Transverse colon (tissue), 3 donors: ENCODE measurements at regions not wholly inside any gene's neighbourhood (a gene's known extent, or its start where the extent isn't known, plus 50 kb on each side); places are given as distances from the start of the nearest gene placed in this dataset.

ENCODE experiments used
- CTCF ChIP-seq, 5 experiments: fragments of 200-600 bp in 3 of 5; fragments of 450-650 bp in 2 of 5; sonication (generic) in 3 of 5; IDR thresholded peaks; 1 replicate in 2 of 5; 2 replicates in 3 of 5; pipeline ENCODE4 v1.5.1; 2016 to 2017; ENCODE audit warnings: antibody characterized with exemption in 5 of 5, inconsistent platforms in 3 of 5, mild to moderate bottlenecking in 2 of 5, moderate library complexity in 1 of 5
- POLR2A ChIP-seq: fragments of 450-650 bp; IDR thresholded peaks from one replicate; pipeline ENCODE4 v1.6.1; 2016; ENCODE audit warnings: antibody characterized with exemption, mild to moderate bottlenecking, moderate library complexity

GRCh38 chr21:16865632-16866031, 647.2 kb upstream of the CXADR start:
- TF ChIP-seq POLR2A: no peak
- no peak for TF ChIP-seq CTCF (IDR thresholded peaks at IDR 0.05)
